ENCODE measurements at regions not wholly inside any gene's neighbourhood (a gene's known extent, or its start where the extent isn't known, plus 50 kb on each side); places are given as distances from the start of the nearest gene placed in this dataset.

DNA sequence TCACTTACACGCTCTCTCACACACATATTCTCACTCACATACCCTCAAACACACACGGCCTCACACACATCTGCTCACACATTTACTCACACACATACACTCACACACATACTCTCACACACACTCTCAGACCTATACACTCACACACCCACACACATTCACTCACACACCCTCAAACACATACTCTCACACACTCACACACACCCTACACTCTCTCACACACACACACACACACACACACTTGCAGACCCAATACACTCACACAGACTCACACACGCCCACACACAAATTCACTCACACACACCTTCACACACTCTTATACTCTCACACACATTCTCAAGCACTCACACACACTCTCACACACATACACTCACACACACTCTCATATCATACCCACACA lies 155.5 kb upstream of the BACE2 start:
- no peak overlapping the region for H3K4me3 ChIP-seq
- 89% methylated on average over 3 of the region's 3 CpGs for WGBS
- no peaks in the 10 kb centered on the region for H3K36me3 ChIP-seq
- DNase-seq (ENCODE audit: extremely low spot score) = no peak
- H3K9me3 ChIP-seq = peaks cover 0 to 9% (median 0%) of the 10 kb centered on the region in 4 donors
- H3K27me3 ChIP-seq = peaks cover 0 to 26% (median 0%) of the 10 kb centered on the region in 4 donors
- TF ChIP-seq EP300 (IDR thresholded peaks at IDR 0.05) (no peak), POLR2A (IDR thresholded peaks at IDR 0.05; ENCODE audit: low read depth) (no peak), CTCF (IDR thresholded peaks at IDR 0.05) (no peak), POLR2AphosphoS5 (IDR thresholded peaks at IDR 0.05) (no peak)
- H3K27ac ChIP-seq (replicated peaks in 1 of 4) = no peak overlapping the region
- intact Hi-C loops (cut with DNase I) = no loop called here
- no peaks in the 10 kb centered on the region for H3K4me1 ChIP-seq

DNA sequence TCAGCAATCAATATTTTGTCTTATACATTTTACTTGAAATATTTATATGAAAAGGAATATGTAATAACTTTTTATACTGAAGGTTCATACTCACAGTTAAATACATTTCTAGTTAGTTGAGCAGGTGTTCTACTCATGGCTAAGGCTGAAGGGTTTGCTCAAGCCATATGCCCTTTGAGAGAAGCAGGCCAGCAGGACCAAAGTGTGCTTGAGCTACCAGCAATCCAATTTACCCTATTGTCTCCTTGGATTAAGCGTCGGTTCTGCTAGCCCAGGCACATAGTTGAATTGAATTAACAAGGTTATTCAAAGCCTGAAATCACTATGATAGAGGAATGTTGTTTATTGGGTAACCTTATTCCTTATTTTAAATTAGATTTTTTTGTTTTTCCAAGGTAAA lies 151.5 kb upstream of the BACE2 start:
- intact Hi-C loops (cut with DNase I) = no loop called here
- DNase-seq (ENCODE audit: extremely low spot score) = no peak
- Histone ChIP-seq H3K27ac (replicated peaks in 1 of 4) (no peak overlapping the region), H3K36me3 (no peaks in the 10 kb centered on the region), H3K4me1 (no peaks in the 10 kb centered on the region), H3K4me3 (no peak overlapping the region), H3K9me3 (peaks cover 0 to 14% (median 5%) of the 10 kb centered on the region in 4 donors), H3K27me3 (peaks cover 0 to 7% (median 0%) of the 10 kb centered on the region in 4 donors)
- WGBS = 95% methylated on average over 2 of the region's 2 CpGs
- TF ChIP-seq EP300 (IDR thresholded peaks at IDR 0.05) (no peak), POLR2AphosphoS5 (IDR thresholded peaks at IDR 0.05) (no peak), CTCF (IDR thresholded peaks at IDR 0.05) (no peak), POLR2A (IDR thresholded peaks at IDR 0.05; ENCODE audit: low read depth) (no peak)

GRCh38 chr21:41018431-41018830 lies 149.5 kb upstream of the BACE2 start:
- no peak for DNase-seq (ENCODE audit: extremely low spot score)
- H3K9me3 ChIP-seq = peaks cover 0 to 14% (median 5%) of the 10 kb centered on the region in 4 donors
- intact Hi-C loops (cut with DNase I) = no loop called here
- H3K27ac ChIP-seq (replicated peaks in 1 of 4) = no peak overlapping the region
- TF ChIP-seq CTCF (IDR thresholded peaks at IDR 0.05) (no peak), POLR2AphosphoS5 (IDR thresholded peaks at IDR 0.05) (no peak), POLR2A (IDR thresholded peaks at IDR 0.05; ENCODE audit: low read depth) (no peak), EP300 (IDR thresholded peaks at IDR 0.05) (no peak)
- H3K4me3 ChIP-seq = no peak overlapping the region
- H3K4me1 ChIP-seq = no peaks in the 10 kb centered on the region
- WGBS = 56% methylated on average over 2 of the region's 2 CpGs
- no peaks in the 10 kb centered on the region for H3K36me3 ChIP-seq
- H3K27me3 ChIP-seq = peaks cover 0 to 12% (median 0%) of the 10 kb centered on the region in 4 donors

GRCh38 chr21:41023936-41024335 lies 144.0 kb upstream of the BACE2 start:
- TF ChIP-seq POLR2A (IDR thresholded peaks at IDR 0.05; ENCODE audit: low read depth) = no peak
- TF ChIP-seq EP300 (IDR thresholded peaks at IDR 0.05) = no peak
- no peak for TF ChIP-seq CTCF (IDR thresholded peaks at IDR 0.05)
- no peak for TF ChIP-seq POLR2AphosphoS5 (IDR thresholded peaks at IDR 0.05)
- no peak for DNase-seq (ENCODE audit: extremely low spot score)
- no peaks in the 10 kb centered on the region for H3K4me1 ChIP-seq
- peaks cover 0 to 7% (median 5%) of the 10 kb centered on the region in 4 donors for H3K9me3 ChIP-seq
- H3K36me3 ChIP-seq = no peaks in the 10 kb centered on the region
- 80% methylated on average over 7 of the region's 7 CpGs for WGBS
- no peak overlapping the region for H3K4me3 ChIP-seq
- peaks cover 0 to 15% (median 0%) of the 10 kb centered on the region in 4 donors for H3K27me3 ChIP-seq
- H3K27ac ChIP-seq (replicated peaks in 1 of 4) = no peak overlapping the region
- intact Hi-C loops (cut with DNase I) = no loop called here

- H3K27ac ChIP-seq (replicated peaks in 1 of 4) = no peak overlapping the region
- H3K9me3 ChIP-seq = peaks cover 0 to 7% (median 1%) of the 10 kb centered on the region in 4 donors
- H3K36me3 ChIP-seq = no peaks in the 10 kb centered on the region
- TF ChIP-seq POLR2AphosphoS5 (IDR thresholded peaks at IDR 0.05) (no peak), CTCF (IDR thresholded peaks at IDR 0.05) (no peak), EP300 (IDR thresholded peaks at IDR 0.05) (no peak), POLR2A (IDR thresholded peaks at IDR 0.05; ENCODE audit: low read depth) (no peak)
- H3K27me3 ChIP-seq = peaks cover 0 to 15% (median 0%) of the 10 kb centered on the region in 4 donors
- DNase-seq (ENCODE audit: extremely low spot score) = no peak
- no peaks in the 10 kb centered on the region for H3K4me1 ChIP-seq
- intact Hi-C loops (cut with DNase I) = no loop called here
- no peak overlapping the region for H3K4me3 ChIP-seq
- WGBS = 91% methylated on average over 2 of the region's 2 CpGs
Observed at GRCh38 chr21:41024341-41024740, 143.6 kb upstream of the BACE2 start.
